HG02870 (cell line): ENCODE measurements at regions not wholly inside any gene's neighbourhood (a gene's known extent, or its start where the extent isn't known, plus 50 kb on each side); places are given as distances from the start of the nearest gene placed in this dataset.

Experiments used
- ATAC-seq: cut with Tn5 transposase; IDR thresholded peaks from one replicate; pipeline ENCODE4 v1.9.1; 2021; ENCODE audit warnings: mild to moderate bottlenecking, moderate library complexity; ENCODE audit not compliant: unreplicated experiment

DNA sequence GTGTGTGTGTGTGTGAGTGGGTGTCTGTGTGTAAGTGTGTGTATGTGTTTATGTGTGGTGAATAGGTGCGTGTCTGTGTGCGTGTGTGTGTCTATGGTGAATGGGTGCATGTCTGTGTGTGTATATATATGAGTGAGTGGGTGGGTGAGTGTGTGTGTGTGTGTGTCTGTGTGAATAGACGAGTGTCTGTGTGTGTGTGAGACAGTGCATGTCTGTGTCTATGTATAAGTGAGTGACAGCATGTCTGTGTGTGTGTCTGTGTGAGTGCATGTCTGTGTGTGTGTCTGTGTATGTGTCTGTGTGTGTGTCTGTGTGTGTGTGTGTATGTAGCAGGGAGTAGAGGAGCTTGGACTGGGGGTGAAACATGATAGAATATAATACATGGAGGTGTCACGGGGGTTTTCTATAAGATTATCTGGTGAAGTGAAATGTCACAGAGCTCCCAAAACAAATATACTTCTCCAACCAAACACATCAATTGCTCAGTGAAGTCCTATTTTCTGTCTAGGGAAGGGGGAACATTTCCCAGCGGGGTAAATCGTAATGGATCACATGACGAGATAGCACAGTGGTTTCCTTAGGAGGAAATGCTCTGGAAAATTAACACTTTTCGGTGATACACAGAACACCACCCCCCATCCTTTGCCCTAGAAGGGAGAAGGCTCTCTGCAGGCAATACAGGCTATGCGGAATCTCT is 723.3 kb upstream of the CELF2 start:
- ATAC-seq = no peak

GRCh38 chr10:10294881-10295529 is 722.7 kb upstream of the CELF2 start:
- ATAC-seq = no peak

- ATAC-seq = no peak
Measured at GRCh38 chr10:10295537-10295936, 722.1 kb upstream of the CELF2 start.

DNA sequence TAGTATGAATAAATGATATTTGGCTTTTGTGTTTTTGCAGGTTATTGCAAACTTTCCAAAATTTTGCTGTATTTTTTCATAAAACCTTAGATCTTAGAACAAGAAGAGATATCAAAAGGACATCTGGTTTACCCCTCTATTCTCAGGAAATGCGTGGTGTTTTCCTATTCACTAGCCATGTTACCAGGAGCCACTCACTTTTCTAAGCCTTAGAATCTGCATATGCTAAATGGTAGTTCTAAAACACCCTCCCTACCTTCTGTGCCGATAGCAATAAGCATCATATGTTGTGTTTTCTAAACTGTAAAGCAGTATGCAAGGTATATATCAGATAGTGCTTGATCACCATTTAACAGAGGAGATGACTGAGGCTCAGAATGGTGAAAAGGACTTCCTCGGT is 715.0 kb upstream of the CELF2 start:
- no peak for ATAC-seq

GRCh38 chr10:10307036-10307435 is 710.6 kb upstream of the CELF2 start:
- ATAC-seq = no peak

DNA sequence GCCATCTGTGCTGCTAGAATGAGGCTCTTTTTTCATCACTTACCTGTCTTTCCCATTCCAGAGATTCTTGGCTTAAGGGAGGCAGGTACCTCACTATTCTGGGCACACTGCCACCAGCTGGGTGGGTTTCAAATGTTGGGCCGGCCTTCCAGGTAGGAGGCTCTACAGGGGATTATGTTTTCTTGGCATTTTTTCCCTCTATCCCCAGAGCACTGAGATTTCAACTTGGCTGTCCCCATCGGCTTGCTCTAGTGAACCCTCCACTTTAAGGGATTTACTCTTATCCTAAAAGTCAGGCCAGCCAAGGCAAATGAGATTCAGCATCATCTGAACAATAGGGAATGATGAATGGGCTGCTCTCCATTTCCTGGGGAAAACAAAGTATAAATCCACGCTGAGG is 710.1 kb upstream of the CELF2 start:
- ATAC-seq = no peak

DNA sequence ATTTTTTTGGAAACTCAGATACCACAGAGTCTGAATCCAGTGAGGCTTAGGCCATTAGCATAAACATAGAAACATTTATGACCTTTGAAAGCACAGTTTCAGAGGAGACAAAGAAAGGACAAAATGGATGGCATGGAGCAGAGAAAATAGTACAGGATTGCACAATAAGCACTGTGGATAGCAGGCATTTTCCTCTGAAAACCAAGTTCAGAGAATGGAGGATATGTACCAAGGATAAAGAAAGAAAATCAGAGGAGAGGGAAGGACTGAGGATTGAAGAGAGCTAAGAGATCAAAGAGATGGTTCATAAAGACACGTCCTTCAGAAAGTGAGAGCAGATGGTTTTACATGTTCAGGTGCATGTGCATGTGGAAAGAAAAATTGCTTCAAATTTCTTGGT is 707.2 kb upstream of the CELF2 start:
- ATAC-seq = no peak

DNA sequence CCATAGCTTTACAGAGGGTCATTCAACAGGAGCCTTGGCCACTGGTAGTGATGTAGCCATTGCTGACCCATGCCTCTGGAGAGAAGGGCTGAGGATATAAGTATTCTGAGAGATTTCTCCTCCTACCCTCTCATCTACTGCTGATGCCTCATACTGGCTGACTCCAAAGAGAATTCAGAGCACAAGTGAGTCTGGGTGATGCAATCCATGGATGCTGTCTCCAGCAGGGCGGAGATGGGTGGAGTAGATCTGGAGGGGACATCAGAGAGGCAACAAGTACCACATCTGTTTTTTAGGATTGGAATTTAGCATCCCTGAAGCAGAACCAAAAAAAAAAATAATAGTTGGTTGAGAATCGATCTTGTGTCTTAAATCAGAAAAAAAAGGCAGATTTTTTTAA is 705.7 kb upstream of the CELF2 start:
- ATAC-seq = no peak

DNA sequence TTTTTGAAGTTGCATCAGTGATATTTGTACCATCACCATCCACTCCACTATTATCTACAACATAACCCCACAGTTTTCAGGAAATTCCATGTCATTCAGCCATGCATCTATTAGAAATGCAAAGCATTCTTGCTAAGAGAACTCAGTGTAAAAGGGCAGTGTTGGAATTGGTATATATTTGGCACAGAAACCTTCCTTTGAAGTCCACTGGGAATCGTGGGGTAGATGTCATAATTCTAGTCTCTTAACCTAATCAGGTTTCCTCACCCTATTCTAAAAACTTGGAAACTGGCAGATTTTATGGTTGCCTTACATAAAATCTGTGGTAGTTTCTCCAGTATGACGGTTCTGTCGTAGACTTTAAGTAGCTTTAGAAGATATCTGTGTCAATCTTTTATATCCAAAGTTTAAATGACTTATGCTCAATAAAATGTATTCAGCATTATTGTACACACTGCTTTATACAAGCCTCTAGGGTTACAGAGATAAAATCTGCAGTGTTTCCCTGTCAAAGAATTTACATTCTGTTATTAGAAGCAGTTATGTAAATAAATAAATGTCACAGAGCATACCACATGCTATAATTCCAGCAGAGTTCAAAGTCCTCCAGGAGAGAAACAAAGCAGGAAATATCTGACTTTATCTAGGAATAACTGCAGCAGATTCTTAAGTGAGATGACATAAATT is 704.4 kb upstream of the CELF2 start:
- no peak for ATAC-seq

- ATAC-seq = no peak
Measured at GRCh38 chr10:10314626-10315025, 703.0 kb upstream of the CELF2 start.

- ATAC-seq = no peak
Measured at GRCh38 chr10:10315989-10316388, 701.7 kb upstream of the CELF2 start.

DNA sequence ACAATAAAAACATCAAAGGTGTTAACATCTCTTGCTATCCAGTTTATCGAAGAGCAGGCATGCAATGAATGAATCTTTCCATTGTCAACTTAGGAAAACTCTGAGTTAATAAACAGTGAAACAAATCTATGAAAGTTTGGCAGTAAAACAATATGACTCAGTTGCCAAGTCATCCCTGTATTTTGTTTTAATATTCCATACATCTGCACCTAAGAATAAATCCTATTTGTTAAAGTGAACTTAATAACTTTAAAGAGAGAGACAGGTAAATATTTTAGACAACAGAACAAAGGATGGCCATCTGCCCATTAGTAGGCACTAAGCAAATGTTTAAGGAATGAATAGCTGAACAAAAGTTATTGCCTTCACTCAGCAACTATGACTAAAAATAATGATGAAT is 700.5 kb upstream of the CELF2 start:
- no peak for ATAC-seq

DNA sequence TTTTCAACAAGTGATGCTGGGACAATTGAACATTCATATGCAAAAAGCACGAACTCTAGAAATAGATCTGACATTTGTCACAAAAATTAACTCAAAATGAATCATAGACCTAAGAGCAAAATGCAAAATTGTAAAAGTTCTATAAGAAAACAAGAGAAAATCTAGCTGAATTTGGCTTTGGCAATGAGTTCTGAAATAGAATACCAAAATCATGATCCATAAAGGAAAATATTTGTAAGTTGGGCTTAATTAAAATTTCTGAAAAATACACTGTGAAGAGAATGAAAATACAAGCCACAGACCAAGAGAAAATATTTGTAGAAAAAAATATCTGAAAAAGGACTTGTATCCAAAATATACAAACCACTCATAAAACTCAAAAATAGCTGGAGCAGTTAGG is 698.8 kb upstream of the CELF2 start:
- ATAC-seq = no peak

DNA sequence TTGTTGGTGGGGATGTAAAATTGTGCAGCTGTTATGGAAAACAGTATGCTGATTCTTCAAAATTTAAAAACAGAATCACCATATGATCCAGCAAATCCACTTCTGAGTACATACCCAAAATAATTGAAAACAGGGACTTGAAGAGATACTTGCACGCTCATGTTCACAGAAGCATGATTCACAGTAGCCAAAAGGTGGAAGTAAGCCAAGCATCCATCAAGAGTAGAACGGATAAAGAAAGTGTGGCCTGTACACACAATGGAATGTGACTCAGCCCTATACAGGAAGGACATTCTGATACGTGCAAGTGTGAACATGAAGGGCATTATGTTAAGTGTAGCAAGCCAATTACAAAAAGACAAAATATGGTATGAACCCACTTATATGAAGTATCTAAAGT is 696.7 kb upstream of the CELF2 start:
- no peak for ATAC-seq

- ATAC-seq = no peak
Measured at GRCh38 chr10:10326116-10326515, 691.6 kb upstream of the CELF2 start.

DNA sequence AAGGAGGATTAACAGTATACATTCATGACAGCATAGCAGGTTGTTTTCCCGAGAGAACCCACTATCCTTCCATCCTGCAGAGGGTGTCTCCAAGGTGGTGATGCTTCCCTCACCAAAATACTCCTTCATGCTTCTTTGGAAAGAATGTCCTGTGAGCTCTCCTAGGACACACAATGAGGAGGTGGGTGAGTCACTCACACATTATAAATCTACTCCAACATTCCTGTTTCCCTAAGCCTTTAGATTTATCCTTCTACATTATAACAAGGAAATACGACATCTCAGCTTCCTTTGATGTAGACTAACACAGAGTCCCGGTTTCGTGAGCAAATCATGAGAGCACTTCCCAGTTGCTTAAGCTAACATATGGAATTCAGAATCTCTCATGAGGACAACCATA is 689.7 kb upstream of the CELF2 start:
- no peak for ATAC-seq

DNA sequence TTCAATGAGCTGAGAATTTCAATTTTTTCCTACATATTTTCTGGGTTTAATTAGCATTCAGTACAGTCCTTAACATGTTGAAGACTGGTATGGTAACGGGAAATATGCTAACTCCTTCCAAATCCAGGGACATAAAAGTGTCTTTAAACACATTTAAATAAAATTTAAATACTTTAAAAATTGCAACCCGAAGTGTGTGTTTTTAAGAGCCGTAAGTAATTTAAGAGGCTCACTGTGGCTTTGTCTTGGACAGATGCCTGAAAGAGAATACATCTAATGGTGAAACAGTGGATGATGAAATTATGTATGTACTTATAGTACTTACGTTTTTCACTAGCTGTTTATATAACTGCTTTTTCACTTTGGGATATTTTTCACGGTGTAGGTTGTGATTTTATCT is 687.3 kb upstream of the CELF2 start:
- no peak for ATAC-seq

- no peak for ATAC-seq
Measured at GRCh38 chr10:10332786-10333185, 684.9 kb upstream of the CELF2 start.

DNA sequence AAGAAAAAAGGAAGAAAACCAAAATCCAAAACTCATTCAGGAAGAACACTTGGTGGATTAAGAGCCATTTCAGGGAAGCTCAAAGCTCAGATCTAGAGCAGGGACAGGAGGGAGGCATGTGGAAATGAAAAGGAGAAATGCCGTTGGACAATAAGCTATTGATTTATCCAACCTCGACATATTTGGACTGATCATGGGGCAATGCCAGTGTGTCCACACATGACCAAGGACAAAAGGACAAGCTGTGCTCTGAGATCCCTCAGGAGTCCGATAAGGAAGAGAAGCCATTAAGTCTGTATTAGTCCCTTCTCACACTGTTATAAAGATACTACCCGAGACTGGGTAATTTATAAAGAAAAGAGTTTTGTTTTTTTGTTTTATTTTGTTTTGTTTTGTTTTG is 684.0 kb upstream of the CELF2 start:
- ATAC-seq = no peak

DNA sequence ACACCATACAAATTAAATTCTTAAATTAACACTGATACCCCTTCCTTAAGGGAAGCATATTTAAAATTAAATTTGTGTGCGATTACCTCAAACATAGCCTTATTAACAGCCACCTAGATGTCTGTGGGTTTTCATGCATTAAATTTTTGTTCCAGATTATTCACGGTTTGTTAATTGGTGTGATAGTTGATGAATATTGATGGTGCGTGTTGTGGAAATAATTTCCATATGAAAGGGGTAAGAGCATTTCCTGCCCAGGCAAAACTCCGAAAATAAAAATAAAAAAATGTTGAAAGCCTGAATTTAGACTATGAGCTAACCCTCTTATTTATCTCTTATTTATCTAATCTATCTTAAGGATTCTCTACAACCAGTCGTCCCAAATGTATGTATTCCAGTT is 679.3 kb upstream of the CELF2 start:
- ATAC-seq = no peak

DNA sequence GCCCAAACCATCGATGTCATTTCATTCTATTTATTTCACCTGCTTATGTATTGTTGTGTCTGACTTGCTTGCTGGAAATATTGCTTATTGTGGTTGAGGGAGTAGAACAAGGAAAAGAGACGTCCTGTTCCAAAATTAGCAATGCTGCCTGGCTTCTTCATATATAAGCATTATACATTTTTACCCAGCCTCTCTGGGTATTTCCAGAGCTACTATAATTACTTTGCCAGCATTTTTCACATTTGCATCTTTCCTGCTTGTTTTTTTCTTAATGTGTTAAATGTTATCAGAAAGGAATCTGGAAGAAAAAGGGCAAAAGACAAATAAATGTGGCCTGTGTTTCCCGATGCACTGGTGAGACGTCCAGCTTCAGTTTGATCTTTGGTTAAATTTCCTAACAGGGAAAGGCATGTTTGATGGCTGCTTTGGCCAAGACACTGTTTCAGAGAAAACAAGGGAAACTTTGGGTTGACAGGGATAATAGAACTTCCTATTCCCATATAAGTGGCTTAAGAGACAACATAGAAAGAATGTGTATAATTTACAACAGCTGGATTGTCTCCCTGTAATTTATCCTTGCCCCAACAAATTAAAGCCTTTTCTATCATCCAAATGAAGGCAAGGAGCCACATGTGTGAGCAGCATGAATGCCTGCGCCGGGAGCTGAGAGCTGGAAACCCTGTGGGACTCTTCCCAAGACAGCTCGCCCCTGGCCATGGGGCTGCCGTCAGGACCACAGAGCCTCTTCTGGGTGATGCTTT is 671.1 kb upstream of the CELF2 start:
- no peak for ATAC-seq

- ATAC-seq = no peak
Measured at GRCh38 chr10:10350050-10350449, 667.6 kb upstream of the CELF2 start.
